IMR-90 (cell line): ENCODE measurements at regions not wholly inside any gene's neighbourhood (a gene's known extent, or its start where the extent isn't known, plus 50 kb on each side); places are given as distances from the start of the nearest gene placed in this dataset.

Experiments used
- ATAC-seq: fragments of 200-7000 bp; cut with Tn5 transposase; 2 replicates; pipeline ENCODE4 v1.9.1; 2020; ENCODE audit warnings: low read depth, mild to moderate bottlenecking, moderate library complexity
- BruUV-seq: library from RNA; stranded (reverse); fragments of 400-500 nt; replicated peaks from 2 replicates; lab custom pipeline; 2021; lab: Mats Ljungman, UMichigan
- CTCF ChIA-PET: fragments of 300-600 bp; formaldehyde crosslinking; extraction: SDS; loops from one replicate; lab custom pipeline; 2021; ENCODE audit warnings: antibody characterized with exemption; lab: Yijun Ruan, JAX
- POLR2A ChIA-PET: fragments of 300-600 bp; sonication (Branson Sonifier 250); formaldehyde crosslinking; loops from one replicate; lab custom pipeline; 2022; ENCODE audit warnings: antibody characterized with exemption; ENCODE audit not compliant: unreplicated experiment; lab: Charles Lee
- DNase-seq: peaks from one replicate; pipeline ENCODE4 v3.0.0; 2013
- H2AFZ ChIP-seq: replicated peaks from 2 replicates; pipeline ENCODE3; 2013; ENCODE audit warnings: low read length, mild to moderate bottlenecking; ENCODE audit not compliant: poor library complexity
- H2AK5ac ChIP-seq: 2 replicates; pipeline ENCODE4 v1.6.1; 2013; ENCODE audit warnings: low read depth, low read length, inconsistent platforms
- H2AK9ac ChIP-seq: replicated peaks from 2 replicates; pipeline ENCODE3; 2013; ENCODE audit warnings: mild to moderate bottlenecking, low read depth, low read length, moderate library complexity; ENCODE audit not compliant: poor library complexity
- H2BK120ac ChIP-seq: 2 replicates; pipeline ENCODE4 v1.6.1; 2013; ENCODE audit warnings: low read depth, low read length, inconsistent platforms
- H2BK15ac ChIP-seq: 3 replicates; pipeline ENCODE4 v1.6.1; 2013; ENCODE audit warnings: low read depth, low read length, inconsistent platforms
- H2BK20ac ChIP-seq: 2 replicates; pipeline ENCODE4 v1.6.1; 2013; ENCODE audit warnings: low read depth, mild to moderate bottlenecking, inconsistent platforms, low read length, moderate library complexity
- H2BK5ac ChIP-seq: 2 replicates; pipeline ENCODE4 v1.6.1; 2013; ENCODE audit warnings: mild to moderate bottlenecking, low read depth, low read length, inconsistent platforms; ENCODE audit not compliant: poor library complexity, severe bottlenecking
- H3K14ac ChIP-seq: replicated peaks from 2 replicates; pipeline ENCODE4 v1.6.1; 2013; ENCODE audit warnings: low read depth, low read length, inconsistent platforms
- H3K18ac ChIP-seq: 2 replicates; pipeline ENCODE4 v1.6.1; 2013; ENCODE audit warnings: low read depth, low read length, control low read depth
- H3K23ac ChIP-seq: 2 replicates; pipeline ENCODE4 v1.6.1; 2013; ENCODE audit warnings: low read depth, low read length, inconsistent platforms
- H3K27ac ChIP-seq: 2 replicates; pipeline ENCODE4 v1.5.1; 2013; ENCODE audit warnings: mild to moderate bottlenecking, control low read depth, low read length; ENCODE audit not compliant: insufficient read depth
- H3K27me3 ChIP-seq: 2 replicates; pipeline ENCODE4 v1.6.1; 2013; ENCODE audit warnings: low read length; ENCODE audit not compliant: control insufficient read depth, insufficient read depth
- H3K36me3 ChIP-seq: 2 replicates; pipeline ENCODE4 v1.6.1; 2013; ENCODE audit warnings: low read length, mixed read lengths; ENCODE audit not compliant: control insufficient read depth, insufficient read depth
- H3K4ac ChIP-seq: 2 replicates; pipeline ENCODE4 v1.6.1; 2013; ENCODE audit warnings: low read depth, low read length, inconsistent platforms
- H3K4me1 ChIP-seq: 2 replicates; pipeline ENCODE4 v1.6.1; 2013; ENCODE audit warnings: low read length, mixed read lengths; ENCODE audit not compliant: control insufficient read depth, insufficient read depth
- H3K4me2 ChIP-seq: 2 replicates; pipeline ENCODE4 v1.6.1; 2013; ENCODE audit warnings: low read depth, mild to moderate bottlenecking, control low read depth, low read length, moderate library complexity
- H3K4me3 ChIP-seq: 2 replicates; pipeline ENCODE4 v1.5.1; 2013; ENCODE audit warnings: low read depth, mild to moderate bottlenecking, control low read depth, low read length, moderate library complexity; ENCODE audit not compliant: insufficient read depth
- H3K56ac ChIP-seq: 2 replicates; pipeline ENCODE4 v1.6.1; 2013; ENCODE audit warnings: low read length, inconsistent platforms; ENCODE audit not compliant: insufficient read depth; ENCODE audit errors: extremely low read depth
- H3K79me1 ChIP-seq, 2 experiments: 2 replicates each; pipeline ENCODE4 v1.6.1; 2013; ENCODE audit warnings: low read length in 2 of 2, inconsistent platforms in 1 of 2, low read depth in 1 of 2
- H3K9ac ChIP-seq: 2 replicates; pipeline ENCODE4 v1.6.1; 2013; ENCODE audit warnings: low read depth, low read length, control low read depth
- H3K9me1 ChIP-seq: 2 replicates; pipeline ENCODE4 v1.6.1; 2013; ENCODE audit warnings: low read length, inconsistent platforms; ENCODE audit not compliant: insufficient read depth
- H3K9me3 ChIP-seq: 2 replicates; pipeline ENCODE4 v1.6.1; 2013; ENCODE audit warnings: low read length; ENCODE audit not compliant: control insufficient read depth, insufficient read depth
- H4K20me1 ChIP-seq: 2 replicates; pipeline ENCODE4 v1.6.1; 2013; ENCODE audit warnings: low read length, inconsistent platforms; ENCODE audit not compliant: insufficient read depth
- H4K5ac ChIP-seq: 2 replicates; pipeline ENCODE4 v1.6.1; 2013; ENCODE audit warnings: mild to moderate bottlenecking, low read depth, low read length, control low read depth
- H4K8ac ChIP-seq, 2 experiments: 2 replicates each; pipeline ENCODE4 v1.6.1; 2013; ENCODE audit warnings: low read depth in 2 of 2, low read length in 2 of 2, control low read depth in 1 of 2, inconsistent platforms in 1 of 2
- H4K91ac ChIP-seq: 2 replicates; pipeline ENCODE4 v1.6.1; 2013; ENCODE audit warnings: low read depth, low read length, inconsistent platforms; ENCODE audit not compliant: insufficient read depth
- MAFK ChIP-seq: IDR thresholded peaks from 2 replicates; pipeline ENCODE4 v1.6.1; 2012; ENCODE audit warnings: low read depth, low read length, improper control_type of control experiment
- NFE2L2 ChIP-seq: fragments of 150-350 bp; IDR thresholded peaks from 2 replicates; pipeline ENCODE4 v1.6.1; 2016; ENCODE audit warnings: low read depth, mild to moderate bottlenecking, low read length
- RCOR1 ChIP-seq: IDR thresholded peaks from 2 replicates; pipeline ENCODE4 v1.6.1; 2012; ENCODE audit warnings: mild to moderate bottlenecking, low read length, improper control_type of control experiment; ENCODE audit not compliant: insufficient replicate concordance
- WGBS, 2 experiments: methylation state at CpG; one replicate each; pipeline versions ENCODE4 v1.1.5 to v1.1.7; 2013; ENCODE audit warnings: missing lambda C conversion rate in 2 of 2; ENCODE audit not compliant: insufficient read length in 1 of 2; ENCODE audit errors: extremely low coverage in 2 of 2; 5-methylcytosine and 5-hydroxymethylcytosine counted together
- dilution Hi-C: fragments of 300-500 bp; cut with HindIII; formaldehyde crosslinking; loops from one replicate; pipeline ENCODE4 v1.14.3; 2018; ENCODE audit warnings: low sequenced_read_pairs; ENCODE audit not compliant: unreplicated experiment
- in situ Hi-C: fragments of 300-500 bp; cut with MboI; formaldehyde crosslinking; loops from 3 replicates; pipeline ENCODE4 v1.14.3; 2019; ENCODE audit warnings: low sequenced_read_pairs, inconsistent platforms, mixed read lengths
- intact Hi-C: fragments of 100-400 bp; cut with micrococcal nuclease; formaldehyde crosslinking; loops from 2 replicates; pipeline ENCODE4 v1.10.0; 2022

GRCh38 chr5:3883040-3883439 lies 287.4 kb downstream of the IRX1 start:
- ChIA-PET CTCF (no interaction called here), POLR2A (no interaction called here)
- Histone ChIP-seq H2BK120ac (no peak overlapping the region), H3K4me1 (no peaks in the 10 kb centered on the region), H3K27me3 (no peaks in the 10 kb centered on the region), H3K18ac (no peak overlapping the region), H2BK15ac (no peak overlapping the region), H4K5ac (no peak overlapping the region), H3K14ac (no peak overlapping the region), H3K9me1 (no peaks in the 10 kb centered on the region), H3K4me3 (no peak overlapping the region), H3K56ac (no peak overlapping the region), H3K9ac (no peak overlapping the region), H3K23ac (no peak overlapping the region), H2BK5ac (no peak overlapping the region), H4K20me1 (no peaks in the 10 kb centered on the region), H2AFZ (no peak overlapping the region), H3K79me1 (no peaks in the 10 kb centered on the region), H4K91ac (no peak overlapping the region), H3K27ac (no peak overlapping the region), H2AK5ac (no peak overlapping the region), H2AK9ac (no peak overlapping the region), H3K36me3 (no peaks in the 10 kb centered on the region), H4K8ac (no peak overlapping the region), H3K4me2 (no peak overlapping the region), H3K9me3 (peaks cover 44% of the 10 kb centered on the region), H2BK20ac (no peak overlapping the region), H3K4ac (no peak overlapping the region)
- in situ Hi-C loops (no loop called here), dilution Hi-C loops (no loop called here), intact Hi-C loops (no loop called here)
- ATAC-seq (no peak), DNase-seq (no peak)
- TF ChIP-seq MAFK (no peak), NFE2L2 (no peak), RCOR1 (no peak)
- no TSS peak for BruUV-seq
- WGBS, 2 experiments: 30% methylated on average over 2 of the region's 11 CpGs; no CpG with 5 or more reads in 1 of the 2 experiments
